ENCODE measurements at regions not wholly inside any gene's neighbourhood (a gene's known extent, or its start where the extent isn't known, plus 50 kb on each side); places are given as distances from the start of the nearest gene placed in this dataset.

DNA sequence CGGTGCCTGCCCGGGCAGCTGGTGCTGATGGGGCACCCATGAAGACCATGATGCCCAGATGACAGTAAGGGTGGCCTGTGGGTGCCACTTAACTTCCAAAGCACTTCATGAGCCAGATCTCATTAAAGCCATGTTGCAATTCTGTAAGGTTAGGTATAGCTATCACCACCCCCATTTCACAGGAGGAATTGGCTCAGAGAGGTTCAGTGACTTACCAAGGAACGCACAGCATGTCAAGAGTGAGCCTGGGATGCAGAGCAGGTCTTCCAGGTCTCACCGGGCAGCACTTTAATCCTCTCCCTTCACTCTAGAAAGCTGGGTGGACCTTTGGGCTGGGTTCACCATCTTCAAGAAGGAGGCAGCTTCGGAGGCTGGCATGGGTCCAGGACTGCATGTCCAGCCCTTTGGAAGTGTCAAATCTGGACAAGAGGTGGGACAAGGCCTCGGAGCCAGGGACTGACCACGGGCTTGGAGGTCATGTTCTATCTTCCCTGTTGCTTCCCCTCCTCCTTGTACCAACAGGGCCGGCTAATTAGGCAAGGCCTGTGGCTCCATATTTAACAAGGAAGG is 189.8 kb downstream of the URI1 start:
- Mint-ChIP-seq H3K36me3 (ENCODE audit: low read depth) (no peaks in the 10 kb centered on the region), H3K4me3 (no peak overlapping the region), H3K9me3 (no peaks in the 10 kb centered on the region), H3K27me3 (no peaks in the 10 kb centered on the region), H3K4me1 (ENCODE audit: low read depth) (no peaks in the 10 kb centered on the region), H3K27ac (no peak overlapping the region)
- ATAC-seq: no peak
- ChIA-PET CTCF (no interaction called here), POLR2A (no interaction called here)
- intact Hi-C loops (cut with micrococcal nuclease): no loop called here
- no peak for DNase-seq
- TF ChIP-seq, protein P1, sequence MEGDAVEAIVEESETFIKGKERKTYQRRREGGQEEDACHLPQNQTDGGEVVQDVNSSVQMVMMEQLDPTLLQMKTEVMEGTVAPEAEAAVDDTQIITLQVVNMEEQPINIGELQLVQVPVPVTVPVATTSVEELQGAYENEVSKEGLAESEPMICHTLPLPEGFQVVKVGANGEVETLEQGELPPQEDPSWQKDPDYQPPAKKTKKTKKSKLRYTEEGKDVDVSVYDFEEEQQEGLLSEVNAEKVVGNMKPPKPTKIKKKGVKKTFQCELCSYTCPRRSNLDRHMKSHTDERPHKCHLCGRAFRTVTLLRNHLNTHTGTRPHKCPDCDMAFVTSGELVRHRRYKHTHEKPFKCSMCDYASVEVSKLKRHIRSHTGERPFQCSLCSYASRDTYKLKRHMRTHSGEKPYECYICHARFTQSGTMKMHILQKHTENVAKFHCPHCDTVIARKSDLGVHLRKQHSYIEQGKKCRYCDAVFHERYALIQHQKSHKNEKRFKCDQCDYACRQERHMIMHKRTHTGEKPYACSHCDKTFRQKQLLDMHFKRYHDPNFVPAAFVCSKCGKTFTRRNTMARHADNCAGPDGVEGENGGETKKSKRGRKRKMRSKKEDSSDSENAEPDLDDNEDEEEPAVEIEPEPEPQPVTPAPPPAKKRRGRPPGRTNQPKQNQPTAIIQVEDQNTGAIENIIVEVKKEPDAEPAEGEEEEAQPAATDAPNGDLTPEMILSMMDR (IDR thresholded peaks at IDR 0.05): no peak

DNA sequence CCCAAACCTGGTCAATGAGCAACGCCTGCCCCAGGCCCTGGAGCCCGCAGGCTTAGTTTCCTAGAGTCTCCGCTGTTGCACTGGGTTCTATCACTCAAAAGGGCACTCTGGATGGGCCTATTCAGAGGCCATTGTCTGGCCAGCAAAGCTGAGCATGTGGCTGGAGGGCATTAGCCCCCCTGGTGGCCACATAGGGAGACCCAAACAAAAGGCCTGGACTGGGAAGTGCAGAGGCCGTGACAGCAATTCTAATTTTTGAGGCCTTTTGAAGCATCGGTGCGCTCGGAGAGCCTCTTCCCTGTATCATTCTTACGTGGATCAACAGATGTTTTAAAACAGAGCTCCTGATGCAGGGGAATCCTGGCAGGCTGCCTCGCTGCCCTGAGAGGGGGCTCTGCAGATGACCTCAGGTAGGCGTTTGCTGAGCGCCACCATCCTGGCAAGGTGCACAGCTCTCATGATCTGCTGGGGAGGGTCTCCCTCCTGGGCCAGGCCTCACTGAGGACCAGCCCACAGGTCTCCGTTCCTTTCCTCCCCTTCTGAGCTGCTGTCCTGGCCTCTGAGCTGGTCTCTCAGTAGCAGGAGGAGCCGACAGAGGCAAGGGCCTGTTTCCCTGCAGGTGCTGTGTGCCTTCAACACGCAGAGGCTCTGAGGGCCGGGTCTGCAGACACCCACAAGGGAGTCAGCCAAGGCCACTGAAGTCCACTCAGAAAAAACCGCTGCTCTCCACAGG is 190.5 kb downstream of the URI1 start:
- no peaks in the 10 kb centered on the region for H3K4me1 Mint-ChIP-seq (ENCODE audit: low read depth)
- no peaks in the 10 kb centered on the region for H3K36me3 Mint-ChIP-seq (ENCODE audit: low read depth)
- no peak overlapping the region for H3K27ac Mint-ChIP-seq
- ChIA-PET POLR2A (no interaction called here), CTCF (no interaction called here)
- ATAC-seq: no peak
- H3K4me3 Mint-ChIP-seq: no peak overlapping the region
- no peaks in the 10 kb centered on the region for H3K9me3 Mint-ChIP-seq
- TF ChIP-seq, protein P1 (IDR thresholded peaks at IDR 0.05): no peak
- H3K27me3 Mint-ChIP-seq: no peaks in the 10 kb centered on the region
- intact Hi-C loops (cut with micrococcal nuclease): no loop called here
- no peak for DNase-seq

DNA sequence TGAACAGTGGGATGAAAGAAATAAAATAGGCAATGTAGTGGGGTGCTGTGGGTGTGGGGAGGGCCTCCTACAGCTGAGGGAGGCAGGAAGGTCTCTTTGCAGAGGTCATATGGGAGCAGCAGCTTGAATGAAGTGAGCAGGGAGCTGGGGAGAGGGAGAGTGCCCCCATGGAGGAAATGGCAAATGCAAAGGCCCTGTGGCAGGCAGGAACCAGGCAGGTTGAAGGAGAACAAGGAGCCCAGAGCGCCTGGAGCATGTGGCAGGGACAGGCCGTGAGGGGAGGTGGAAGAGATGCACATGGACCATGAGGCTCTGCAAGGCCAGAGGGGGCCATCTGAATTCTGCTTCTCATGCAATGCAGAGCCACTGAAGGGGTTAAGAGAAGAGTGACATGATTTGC is 191.8 kb downstream of the URI1 start:
- Mint-ChIP-seq H3K36me3 (ENCODE audit: low read depth) (no peaks in the 10 kb centered on the region), H3K27me3 (no peaks in the 10 kb centered on the region), H3K27ac (no peak overlapping the region), H3K9me3 (no peaks in the 10 kb centered on the region), H3K4me3 (no peak overlapping the region), H3K4me1 (ENCODE audit: low read depth) (no peaks in the 10 kb centered on the region)
- DNase-seq: no peak
- ChIA-PET POLR2A (no interaction called here), CTCF (no interaction called here)
- intact Hi-C loops (cut with micrococcal nuclease): no loop called here
- no peak for ATAC-seq
- TF ChIP-seq, protein P1 (IDR thresholded peaks at IDR 0.05): no peak

- TF ChIP-seq, protein P1 (IDR thresholded peaks at IDR 0.05): no peak
- Mint-ChIP-seq H3K36me3 (ENCODE audit: low read depth) (no peaks in the 10 kb centered on the region), H3K27me3 (no peaks in the 10 kb centered on the region), H3K4me3 (no peak overlapping the region), H3K27ac (no peak overlapping the region), H3K9me3 (no peaks in the 10 kb centered on the region), H3K4me1 (ENCODE audit: low read depth) (no peaks in the 10 kb centered on the region)
- intact Hi-C loops (cut with micrococcal nuclease): no loop called here
- ChIA-PET POLR2A (no interaction called here), CTCF (no interaction called here)
- DNase-seq (no peak), ATAC-seq (no peak)
Observed at GRCh38 chr19:30135093-30135757, 193.2 kb downstream of the URI1 start.

GRCh38 chr19:30135797-30136196 is 193.8 kb downstream of the URI1 start:
- Mint-ChIP-seq H3K4me1 (ENCODE audit: low read depth) (no peaks in the 10 kb centered on the region), H3K27ac (no peak overlapping the region), H3K36me3 (ENCODE audit: low read depth) (no peaks in the 10 kb centered on the region), H3K9me3 (no peaks in the 10 kb centered on the region), H3K27me3 (no peaks in the 10 kb centered on the region), H3K4me3 (no peak overlapping the region)
- ChIA-PET CTCF (no interaction called here), POLR2A (no interaction called here)
- DNase-seq: no peak
- ATAC-seq: no peak
- TF ChIP-seq, protein P1 (IDR thresholded peaks at IDR 0.05): no peak
- intact Hi-C loops (cut with micrococcal nuclease): no loop called here
